H1 (cell line): ENCODE measurements at regions not wholly inside any gene's neighbourhood (a gene's known extent, or its start where the extent isn't known, plus 50 kb on each side); places are given as distances from the start of the nearest gene placed in this dataset.

Experiments used
- CBX8 ChIP-seq: fragments of 300-800, 300-1000 bp; sonication (generic); IDR thresholded peaks from 2 replicates; pipeline ENCODE4 v1.7.1; 2016; ENCODE audit warnings: low read depth, low read length, borderline replicate concordance
- EZH2 ChIP-seq: fragments of 200-600 bp; sonication (generic); IDR thresholded peaks from 2 replicates; pipeline ENCODE4 v1.7.1; 2012; ENCODE audit warnings: low read depth, mild to moderate bottlenecking, moderate library complexity, low read length, inconsistent platforms; ENCODE audit not compliant: severe bottlenecking
- JUN ChIP-seq: IDR thresholded peaks from 2 replicates; pipeline ENCODE4 v1.6.1; 2011; ENCODE audit warnings: low read depth, mild to moderate bottlenecking, improper control_type of control experiment, low read length
- TCF12 ChIP-seq: IDR thresholded peaks from 2 replicates; pipeline ENCODE4 v1.6.1; 2011; ENCODE audit warnings: low read depth, mild to moderate bottlenecking, low read length
- YY1 ChIP-seq: IDR thresholded peaks from 2 replicates; pipeline ENCODE4 v1.6.1; 2011; ENCODE audit warnings: low read depth, mild to moderate bottlenecking, low read length
- TF ChIP-seq, protein P1 (sequence below): IDR thresholded peaks from 2 replicates; pipeline ENCODE4 v1.6.1; 2012; ENCODE audit warnings: low read length, inconsistent platforms

DNA sequence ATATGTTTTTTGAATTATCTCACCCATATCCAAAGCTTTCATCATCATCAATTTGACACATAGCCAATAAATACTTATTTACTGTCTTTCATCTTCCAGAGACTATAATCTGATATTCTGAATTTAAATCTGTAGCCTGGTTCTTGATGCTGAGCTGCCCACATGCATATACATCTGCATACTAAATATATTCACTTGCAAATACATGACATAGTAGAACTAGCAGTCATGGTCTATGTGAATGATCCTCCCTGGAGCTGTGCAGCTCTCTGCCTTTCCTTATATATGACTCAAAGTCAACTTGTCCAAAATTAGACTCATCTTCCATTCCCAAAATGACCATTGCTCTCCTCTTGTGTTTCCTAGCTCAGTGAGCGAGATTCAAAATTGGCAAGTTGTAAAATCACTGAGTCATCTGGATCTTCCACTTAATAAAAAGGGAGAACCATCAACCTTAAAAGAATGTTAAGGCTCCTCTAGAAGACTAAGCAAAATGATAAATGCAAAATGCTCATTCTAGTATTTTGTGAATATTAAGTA, 448.2 kb downstream of the PPARGC1A start (continued):
- no peak for TF ChIP-seq JUN
- TF ChIP-seq YY1: no peak
- TF ChIP-seq EZH2: no peak
- TF ChIP-seq TCF12: no peak
- TF ChIP-seq, protein P1, sequence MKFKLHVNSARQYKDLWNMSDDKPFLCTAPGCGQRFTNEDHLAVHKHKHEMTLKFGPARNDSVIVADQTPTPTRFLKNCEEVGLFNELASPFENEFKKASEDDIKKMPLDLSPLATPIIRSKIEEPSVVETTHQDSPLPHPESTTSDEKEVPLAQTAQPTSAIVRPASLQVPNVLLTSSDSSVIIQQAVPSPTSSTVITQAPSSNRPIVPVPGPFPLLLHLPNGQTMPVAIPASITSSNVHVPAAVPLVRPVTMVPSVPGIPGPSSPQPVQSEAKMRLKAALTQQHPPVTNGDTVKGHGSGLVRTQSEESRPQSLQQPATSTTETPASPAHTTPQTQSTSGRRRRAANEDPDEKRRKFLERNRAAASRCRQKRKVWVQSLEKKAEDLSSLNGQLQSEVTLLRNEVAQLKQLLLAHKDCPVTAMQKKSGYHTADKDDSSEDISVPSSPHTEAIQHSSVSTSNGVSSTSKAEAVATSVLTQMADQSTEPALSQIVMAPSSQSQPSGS: no peak
- TF ChIP-seq CBX8: no peak
